Central memory CD8-positive, alpha-beta T cell (primary cell): ENCODE measurements at regions not wholly inside any gene's neighbourhood (a gene's known extent, or its start where the extent isn't known, plus 50 kb on each side); places are given as distances from the start of the nearest gene placed in this dataset.

Experiments
- ATAC-seq: fragments of 150-1000 bp; cut with Tn5 transposase; replicated peaks from 2 replicates; pipeline ENCODE4 v1.10.0; 2022; ENCODE audit warnings: mild to moderate bottlenecking, moderate FRiP score, moderate number of reproducible peaks; ENCODE audit not compliant: poor library complexity, severe bottlenecking; ENCODE audit errors: extremely low read depth
- DNase-seq, 2 donors: peaks; one replicate each; pipeline ENCODE4 v3.0.0; 2021; ENCODE audit warnings: low spot score in 2 of 2
- H3K27ac Mint-ChIP-seq: one replicate; pipeline ENCODE4 v1.8.0; 2022; ENCODE audit warnings: low read depth, mild to moderate bottlenecking, moderate library complexity, mixed read lengths
- H3K27me3 Mint-ChIP-seq: one replicate; pipeline ENCODE4 v1.8.0; 2022; ENCODE audit warnings: mixed read lengths
- H3K36me3 Mint-ChIP-seq: one replicate; pipeline ENCODE4 v1.8.0; 2022; ENCODE audit warnings: mild to moderate bottlenecking, moderate library complexity, mixed read lengths; ENCODE audit not compliant: insufficient read depth
- H3K4me1 Mint-ChIP-seq: one replicate; pipeline ENCODE4 v1.8.0; 2022; ENCODE audit warnings: mixed read lengths
- H3K4me3 Mint-ChIP-seq: one replicate; pipeline ENCODE4 v1.8.0; 2022; ENCODE audit warnings: mild to moderate bottlenecking, moderate library complexity, mixed read lengths
- H3K9me3 Mint-ChIP-seq: one replicate; pipeline ENCODE4 v1.8.0; 2022; ENCODE audit warnings: mixed read lengths

GRCh38 chr1:37134599-37134998 is 100.3 kb upstream of the GRIK3 start:
- peaks cover 1% of the 10 kb centered on the region for H3K36me3 Mint-ChIP-seq
- no peak overlapping the region for H3K27ac Mint-ChIP-seq
- H3K4me1 Mint-ChIP-seq: no peaks in the 10 kb centered on the region
- no peak overlapping the region for H3K4me3 Mint-ChIP-seq
- DNase-seq (no peak), ATAC-seq (no peak)
- H3K27me3 Mint-ChIP-seq: peaks cover 78% of the 10 kb centered on the region
- H3K9me3 Mint-ChIP-seq: no peaks in the 10 kb centered on the region

DNA sequence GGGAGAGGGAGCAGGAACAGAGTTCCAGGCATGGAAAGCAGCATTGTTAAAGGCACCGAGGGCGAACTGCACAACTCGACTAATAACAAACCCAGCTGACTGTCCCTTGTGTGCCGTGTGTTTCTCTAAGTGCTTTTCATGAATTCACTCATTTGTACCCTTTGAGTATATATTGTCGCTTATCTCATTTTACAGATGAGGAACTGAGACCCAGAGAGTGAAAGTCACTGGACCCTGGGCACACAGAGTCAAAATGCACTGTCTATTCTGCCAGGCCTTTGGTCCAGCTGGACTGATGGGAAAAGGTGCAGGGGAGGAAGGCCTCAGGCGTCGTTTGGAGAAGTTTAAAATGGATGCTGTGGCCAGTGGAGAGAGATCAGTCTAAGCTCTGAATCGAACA is 100.7 kb upstream of the GRIK3 start:
- Mint-ChIP-seq H3K9me3 (no peaks in the 10 kb centered on the region), H3K4me1 (no peaks in the 10 kb centered on the region), H3K4me3 (no peak overlapping the region), H3K27me3 (peaks cover 74% of the 10 kb centered on the region), H3K36me3 (peaks cover 1% of the 10 kb centered on the region), H3K27ac (no peak overlapping the region)
- no peak for DNase-seq
- no peak for ATAC-seq

- no peak for DNase-seq
- Mint-ChIP-seq H3K4me3 (no peak overlapping the region), H3K36me3 (peaks cover 1% of the 10 kb centered on the region), H3K27me3 (peaks cover 68% of the 10 kb centered on the region), H3K4me1 (no peaks in the 10 kb centered on the region), H3K9me3 (no peaks in the 10 kb centered on the region), H3K27ac (no peak overlapping the region)
- ATAC-seq: no peak
Measured at GRCh38 chr1:37137014-37137413, 102.7 kb upstream of the GRIK3 start.

DNA sequence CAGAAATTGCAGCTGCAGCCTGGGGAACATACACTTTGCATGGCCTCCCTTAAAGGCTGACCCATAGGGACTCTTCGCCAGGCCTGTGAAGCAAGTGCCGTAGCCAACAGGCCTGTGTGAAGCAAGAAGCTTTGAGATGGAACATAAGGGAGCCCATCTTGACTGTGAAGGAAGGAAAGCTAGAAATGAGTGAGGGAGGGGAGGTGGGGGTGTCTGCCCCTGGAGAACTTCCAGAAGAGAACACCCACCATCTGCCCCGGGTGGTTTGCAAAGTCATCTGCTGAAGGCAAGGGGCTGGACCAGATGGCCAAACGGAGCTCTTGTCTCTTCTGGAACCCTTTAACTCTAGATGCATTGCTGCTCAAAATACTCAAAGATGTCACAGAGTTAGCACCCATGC is 103.3 kb upstream of the GRIK3 start:
- H3K36me3 Mint-ChIP-seq: peaks cover 1% of the 10 kb centered on the region
- H3K4me3 Mint-ChIP-seq: no peak overlapping the region
- DNase-seq (no peak), ATAC-seq (no peak)
- H3K4me1 Mint-ChIP-seq: no peaks in the 10 kb centered on the region
- H3K9me3 Mint-ChIP-seq: no peaks in the 10 kb centered on the region
- peaks cover 62% of the 10 kb centered on the region for H3K27me3 Mint-ChIP-seq
- no peak overlapping the region for H3K27ac Mint-ChIP-seq

- Mint-ChIP-seq H3K4me3 (no peak overlapping the region), H3K9me3 (no peaks in the 10 kb centered on the region), H3K27me3 (peaks cover 26% of the 10 kb centered on the region), H3K4me1 (no peaks in the 10 kb centered on the region), H3K27ac (no peak overlapping the region), H3K36me3 (no peaks in the 10 kb centered on the region)
- ATAC-seq (no peak), DNase-seq (no peak)
Measured at GRCh38 chr1:37143800-37144199, 109.5 kb upstream of the GRIK3 start.

- Mint-ChIP-seq H3K4me3 (no peak overlapping the region), H3K27me3 (peaks cover 15% of the 10 kb centered on the region), H3K36me3 (no peaks in the 10 kb centered on the region), H3K27ac (no peak overlapping the region), H3K4me1 (no peaks in the 10 kb centered on the region), H3K9me3 (no peaks in the 10 kb centered on the region)
- DNase-seq (no peak), ATAC-seq (no peak)
Measured at GRCh38 chr1:37146071-37146470, 111.8 kb upstream of the GRIK3 start.

GRCh38 chr1:37147392-37147831 is 113.1 kb upstream of the GRIK3 start:
- H3K4me3 Mint-ChIP-seq: no peak overlapping the region
- H3K4me1 Mint-ChIP-seq: no peaks in the 10 kb centered on the region
- DNase-seq: no peak
- ATAC-seq: no peak
- H3K9me3 Mint-ChIP-seq: no peaks in the 10 kb centered on the region
- H3K27ac Mint-ChIP-seq: no peak overlapping the region
- H3K27me3 Mint-ChIP-seq: peaks cover 24% of the 10 kb centered on the region
- H3K36me3 Mint-ChIP-seq: no peaks in the 10 kb centered on the region

GRCh38 chr1:37147906-37148305 is 113.6 kb upstream of the GRIK3 start:
- Mint-ChIP-seq H3K27ac (no peak overlapping the region), H3K27me3 (peaks cover 27% of the 10 kb centered on the region), H3K4me3 (no peak overlapping the region), H3K36me3 (no peaks in the 10 kb centered on the region), H3K4me1 (no peaks in the 10 kb centered on the region), H3K9me3 (no peaks in the 10 kb centered on the region)
- DNase-seq (no peak), ATAC-seq (no peak)

GRCh38 chr1:37148663-37149062 is 114.3 kb upstream of the GRIK3 start:
- H3K27me3 Mint-ChIP-seq: peaks cover 27% of the 10 kb centered on the region
- H3K4me1 Mint-ChIP-seq: no peaks in the 10 kb centered on the region
- no peaks in the 10 kb centered on the region for H3K9me3 Mint-ChIP-seq
- no peak for DNase-seq
- H3K4me3 Mint-ChIP-seq: no peak overlapping the region
- ATAC-seq: no peak
- H3K27ac Mint-ChIP-seq: no peak overlapping the region
- no peaks in the 10 kb centered on the region for H3K36me3 Mint-ChIP-seq

GRCh38 chr1:37149296-37149695 is 115.0 kb upstream of the GRIK3 start:
- ATAC-seq (no peak), DNase-seq (no peak)
- H3K27ac Mint-ChIP-seq: no peak overlapping the region
- H3K36me3 Mint-ChIP-seq: no peaks in the 10 kb centered on the region
- no peaks in the 10 kb centered on the region for H3K4me1 Mint-ChIP-seq
- H3K27me3 Mint-ChIP-seq: peaks cover 29% of the 10 kb centered on the region
- no peak overlapping the region for H3K4me3 Mint-ChIP-seq
- H3K9me3 Mint-ChIP-seq: no peaks in the 10 kb centered on the region

- no peak overlapping the region for H3K4me3 Mint-ChIP-seq
- H3K27ac Mint-ChIP-seq: no peak overlapping the region
- H3K4me1 Mint-ChIP-seq: no peaks in the 10 kb centered on the region
- peaks cover 5% of the 10 kb centered on the region for H3K9me3 Mint-ChIP-seq
- DNase-seq (no peak), ATAC-seq (no peak)
- H3K36me3 Mint-ChIP-seq: no peaks in the 10 kb centered on the region
- H3K27me3 Mint-ChIP-seq: peaks cover 44% of the 10 kb centered on the region
Measured at GRCh38 chr1:37150986-37151385, 116.7 kb upstream of the GRIK3 start.

GRCh38 chr1:37151789-37152188 is 117.5 kb upstream of the GRIK3 start:
- Mint-ChIP-seq H3K4me1 (no peaks in the 10 kb centered on the region), H3K4me3 (no peak overlapping the region), H3K27me3 (peaks cover 40% of the 10 kb centered on the region), H3K9me3 (peaks cover 5% of the 10 kb centered on the region), H3K27ac (no peak overlapping the region), H3K36me3 (no peaks in the 10 kb centered on the region)
- ATAC-seq (no peak), DNase-seq (no peak)

DNA sequence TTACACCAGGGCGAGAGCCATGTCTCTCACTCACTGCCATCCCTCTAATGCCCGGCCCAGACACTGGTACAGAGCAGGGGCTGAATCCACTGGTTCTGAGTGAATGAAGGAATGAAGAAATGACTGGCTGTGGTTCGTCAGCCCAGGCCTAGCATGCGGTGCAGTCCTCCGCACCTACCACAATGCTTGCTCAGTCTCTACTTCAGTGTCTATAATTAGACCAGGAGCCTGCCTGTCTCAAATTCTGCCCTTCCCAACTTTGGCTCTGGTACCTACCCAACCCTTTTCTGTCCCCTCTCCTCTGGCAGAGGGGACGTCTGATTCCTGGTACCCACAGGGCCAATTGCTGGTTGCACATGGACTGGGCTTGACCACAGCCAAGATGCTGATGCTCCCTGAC is 118.2 kb upstream of the GRIK3 start:
- H3K9me3 Mint-ChIP-seq: peaks cover 5% of the 10 kb centered on the region
- DNase-seq (no peak), ATAC-seq (no peak)
- no peaks in the 10 kb centered on the region for H3K4me1 Mint-ChIP-seq
- peaks cover 33% of the 10 kb centered on the region for H3K27me3 Mint-ChIP-seq
- H3K27ac Mint-ChIP-seq: no peak overlapping the region
- no peak overlapping the region for H3K4me3 Mint-ChIP-seq
- no peaks in the 10 kb centered on the region for H3K36me3 Mint-ChIP-seq
